ENCODE measurements at regions not wholly inside any gene's neighbourhood (a gene's known extent, or its start where the extent isn't known, plus 50 kb on each side); places are given as distances from the start of the nearest gene placed in this dataset.

DNA sequence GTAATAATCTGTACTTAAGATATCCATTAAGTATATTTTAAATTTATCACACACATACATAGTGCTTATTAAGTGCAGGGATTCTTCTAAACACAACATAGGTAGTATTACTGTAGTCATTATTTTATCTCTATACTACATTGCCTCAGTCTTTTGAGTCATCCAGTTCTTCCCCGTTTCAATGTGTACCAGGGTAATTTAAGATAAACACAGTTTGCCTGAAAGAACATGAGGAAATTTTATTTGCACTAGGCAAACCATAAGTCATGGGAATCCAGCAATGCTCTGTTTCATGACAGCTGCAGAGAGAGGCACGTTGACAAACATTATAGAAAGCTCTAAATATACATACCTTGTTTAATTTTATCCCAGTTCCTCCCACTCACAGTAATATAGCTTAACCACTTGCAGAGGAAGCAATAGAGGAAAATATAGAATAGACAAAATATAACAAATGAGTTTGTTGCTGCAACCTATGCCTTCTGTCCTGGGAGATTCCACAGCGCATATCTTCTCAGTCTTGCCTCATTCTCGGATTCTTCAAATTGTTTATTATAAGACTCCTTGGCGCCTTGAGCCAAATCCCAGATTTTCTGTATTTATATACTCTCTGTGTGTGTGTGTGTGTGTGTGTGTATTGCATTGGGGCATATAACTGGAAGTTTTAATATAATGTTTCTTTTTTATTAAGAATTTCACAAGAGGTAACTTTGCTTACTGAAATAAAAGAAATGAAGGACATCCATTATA, 258.6 kb downstream of the FAM133A start:
- H3K4me1 Mint-ChIP-seq (ENCODE audit: insufficient read depth, unreplicated experiment) = no peaks in the 10 kb centered on the region
- H3K36me3 Mint-ChIP-seq (ENCODE audit: insufficient read depth, unreplicated experiment) = no peaks in the 10 kb centered on the region
- CTCF ChIA-PET = no interaction called here
- peak overlapping the region; percentile 11 for H3K27ac Mint-ChIP-seq (ENCODE audit: low read depth, unreplicated experiment)
- POLR2A ChIA-PET = no interaction called here
- no peak overlapping the region for H3K4me3 Mint-ChIP-seq (ENCODE audit: unreplicated experiment)
- TF ChIP-seq, protein P1, sequence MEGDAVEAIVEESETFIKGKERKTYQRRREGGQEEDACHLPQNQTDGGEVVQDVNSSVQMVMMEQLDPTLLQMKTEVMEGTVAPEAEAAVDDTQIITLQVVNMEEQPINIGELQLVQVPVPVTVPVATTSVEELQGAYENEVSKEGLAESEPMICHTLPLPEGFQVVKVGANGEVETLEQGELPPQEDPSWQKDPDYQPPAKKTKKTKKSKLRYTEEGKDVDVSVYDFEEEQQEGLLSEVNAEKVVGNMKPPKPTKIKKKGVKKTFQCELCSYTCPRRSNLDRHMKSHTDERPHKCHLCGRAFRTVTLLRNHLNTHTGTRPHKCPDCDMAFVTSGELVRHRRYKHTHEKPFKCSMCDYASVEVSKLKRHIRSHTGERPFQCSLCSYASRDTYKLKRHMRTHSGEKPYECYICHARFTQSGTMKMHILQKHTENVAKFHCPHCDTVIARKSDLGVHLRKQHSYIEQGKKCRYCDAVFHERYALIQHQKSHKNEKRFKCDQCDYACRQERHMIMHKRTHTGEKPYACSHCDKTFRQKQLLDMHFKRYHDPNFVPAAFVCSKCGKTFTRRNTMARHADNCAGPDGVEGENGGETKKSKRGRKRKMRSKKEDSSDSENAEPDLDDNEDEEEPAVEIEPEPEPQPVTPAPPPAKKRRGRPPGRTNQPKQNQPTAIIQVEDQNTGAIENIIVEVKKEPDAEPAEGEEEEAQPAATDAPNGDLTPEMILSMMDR (IDR thresholded peaks at IDR 0.05; ENCODE audit: unreplicated experiment) = no peak
- no peaks in the 10 kb centered on the region for H3K9me3 Mint-ChIP-seq (ENCODE audit: unreplicated experiment)
- intact Hi-C loops (cut with micrococcal nuclease) = no loop called here
- BruUV-seq (replicated peaks) = no TSS peak
- DNase-seq (ENCODE audit: unreplicated experiment) = peak; percentile 31
- no peaks in the 10 kb centered on the region for H3K27me3 Mint-ChIP-seq (ENCODE audit: insufficient read depth, unreplicated experiment)

DNA sequence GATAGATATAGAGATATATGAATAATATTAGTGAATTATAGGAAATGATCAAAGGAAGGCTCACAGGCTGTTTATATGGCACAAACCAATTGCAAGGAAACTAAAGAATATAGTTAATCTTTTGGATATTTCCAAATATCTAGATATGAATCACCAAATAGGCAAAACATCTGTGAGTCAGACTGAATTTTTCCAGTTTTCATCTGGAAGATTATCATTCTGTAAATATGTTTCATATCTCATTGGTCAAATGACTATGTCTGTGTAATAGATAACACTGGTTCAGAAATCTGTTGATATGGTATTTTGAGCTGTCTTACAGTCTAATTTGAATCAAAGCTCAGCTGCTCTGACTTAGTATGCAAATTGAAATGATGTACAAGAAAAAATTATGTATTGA, 303.6 kb downstream of the FAM133A start:
- no peak overlapping the region for H3K27ac Mint-ChIP-seq (ENCODE audit: low read depth, unreplicated experiment)
- no TSS peak for BruUV-seq (replicated peaks)
- no peak for DNase-seq (ENCODE audit: unreplicated experiment)
- H3K4me3 Mint-ChIP-seq (ENCODE audit: unreplicated experiment) = no peak overlapping the region
- no peaks in the 10 kb centered on the region for H3K4me1 Mint-ChIP-seq (ENCODE audit: insufficient read depth, unreplicated experiment)
- H3K27me3 Mint-ChIP-seq (ENCODE audit: insufficient read depth, unreplicated experiment) = peaks cover 11% of the 10 kb centered on the region
- intact Hi-C loops (cut with micrococcal nuclease) = no loop called here
- H3K36me3 Mint-ChIP-seq (ENCODE audit: insufficient read depth, unreplicated experiment) = no peaks in the 10 kb centered on the region
- TF ChIP-seq, protein P1 (IDR thresholded peaks at IDR 0.05; ENCODE audit: unreplicated experiment) = no peak
- ChIA-PET POLR2A (no interaction called here), CTCF (no interaction called here)
- H3K9me3 Mint-ChIP-seq (ENCODE audit: unreplicated experiment) = no peaks in the 10 kb centered on the region

DNA sequence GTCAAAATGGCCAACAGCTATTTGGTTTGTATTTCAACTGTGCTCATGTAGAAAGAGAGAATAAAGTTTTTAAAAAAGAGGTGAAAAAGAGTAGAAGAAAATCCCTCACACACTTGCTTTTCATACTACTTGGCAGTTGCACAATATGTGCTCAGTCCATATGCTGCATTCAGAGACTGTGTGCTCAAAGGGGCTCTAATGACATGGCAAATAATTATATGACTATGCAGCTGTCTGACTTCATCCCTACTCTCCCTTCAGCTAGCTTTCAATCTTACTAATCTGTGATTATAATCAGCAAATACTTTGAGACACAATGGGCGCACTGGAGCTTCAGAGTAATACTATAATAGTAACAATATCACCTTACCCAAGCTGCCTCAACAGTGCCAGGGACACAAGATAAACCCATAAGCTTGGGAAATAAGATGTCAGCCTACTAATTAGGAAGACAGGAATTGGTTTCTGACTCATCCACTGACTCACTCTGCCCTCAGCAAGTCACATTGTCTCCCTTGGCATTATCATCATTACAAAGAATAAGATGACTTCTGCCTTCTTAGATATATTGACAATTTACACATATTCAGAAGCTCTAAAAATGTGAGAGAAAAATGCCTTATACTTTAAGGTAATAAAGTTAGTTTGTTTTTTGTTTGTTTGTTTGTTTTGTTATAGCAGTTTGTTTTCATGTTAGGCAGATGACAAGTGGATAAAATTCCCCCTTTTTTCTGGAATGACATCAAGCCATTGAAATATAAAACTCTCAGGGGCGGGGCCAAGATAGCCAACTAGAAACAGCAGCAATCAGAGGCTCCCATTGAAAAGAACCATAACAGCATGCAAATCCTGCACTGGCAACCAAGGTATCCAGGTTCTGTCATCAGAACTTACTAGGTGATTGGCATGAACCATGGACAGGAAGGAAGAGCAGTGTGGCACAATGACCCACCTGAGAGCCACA, 311.6 kb downstream of the FAM133A start:
- ChIA-PET POLR2A (no interaction called here), CTCF (interaction anchor here (0.7 kb wide), 1 partner anchor 47 kb away, joined by 3 read pairs; no protein-coding TSS in a partner anchor)
- Mint-ChIP-seq H3K27ac (ENCODE audit: low read depth, unreplicated experiment) (no peak overlapping the region), H3K4me3 (ENCODE audit: unreplicated experiment) (no peak overlapping the region), H3K27me3 (ENCODE audit: insufficient read depth, unreplicated experiment) (no peaks in the 10 kb centered on the region), H3K4me1 (ENCODE audit: insufficient read depth, unreplicated experiment) (no peaks in the 10 kb centered on the region), H3K36me3 (ENCODE audit: insufficient read depth, unreplicated experiment) (no peaks in the 10 kb centered on the region), H3K9me3 (ENCODE audit: unreplicated experiment) (no peaks in the 10 kb centered on the region)
- TF ChIP-seq, protein P1 (IDR thresholded peaks at IDR 0.05; ENCODE audit: unreplicated experiment) = no peak
- DNase-seq (ENCODE audit: unreplicated experiment) = peak; percentile 63
- no TSS peak for BruUV-seq (replicated peaks)
- intact Hi-C loops (cut with micrococcal nuclease) = no loop called here
